ENCODE measurements at regions not wholly inside any gene's neighbourhood (a gene's known extent, or its start where the extent isn't known, plus 50 kb on each side); places are given as distances from the start of the nearest gene placed in this dataset.

DNA sequence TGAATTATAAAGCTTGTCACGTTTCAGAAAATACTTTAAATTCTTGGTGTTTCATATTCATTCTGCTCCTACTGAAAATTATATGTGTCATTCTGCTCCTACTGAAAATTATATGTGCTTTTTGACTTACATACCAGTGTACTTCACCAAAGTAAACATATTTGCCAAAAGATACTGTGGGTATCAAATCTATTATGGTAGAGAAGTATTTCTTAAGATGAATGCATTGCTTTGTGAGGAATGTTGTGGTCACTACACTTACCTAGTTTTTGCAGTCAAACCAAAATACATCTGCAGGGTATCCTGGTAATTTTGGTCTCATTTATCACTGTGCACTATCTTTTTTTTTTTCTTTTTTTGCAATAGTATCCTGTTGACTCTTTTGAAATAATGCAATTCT lies 287.7 kb upstream of the MAD2L1 start:
- WGBS, 2 donors = 34 to 48% methylated on average over 1 of the region's 1 CpG
- Histone ChIP-seq H3K9me3 (no peaks in the 10 kb centered on the region), H3K4me1 (no peaks in the 10 kb centered on the region), H3K4me3 (no peak overlapping the region), H3K27me3 (no peaks in the 10 kb centered on the region), H3K36me3 (no peaks in the 10 kb centered on the region), H3K27ac (no peak overlapping the region)
- no peak for DNase-seq (ENCODE audit: low spot score in 2 of 2)
- no peak for TF ChIP-seq EP300 (IDR thresholded peaks at IDR 0.05)
- TF ChIP-seq, protein P1, sequence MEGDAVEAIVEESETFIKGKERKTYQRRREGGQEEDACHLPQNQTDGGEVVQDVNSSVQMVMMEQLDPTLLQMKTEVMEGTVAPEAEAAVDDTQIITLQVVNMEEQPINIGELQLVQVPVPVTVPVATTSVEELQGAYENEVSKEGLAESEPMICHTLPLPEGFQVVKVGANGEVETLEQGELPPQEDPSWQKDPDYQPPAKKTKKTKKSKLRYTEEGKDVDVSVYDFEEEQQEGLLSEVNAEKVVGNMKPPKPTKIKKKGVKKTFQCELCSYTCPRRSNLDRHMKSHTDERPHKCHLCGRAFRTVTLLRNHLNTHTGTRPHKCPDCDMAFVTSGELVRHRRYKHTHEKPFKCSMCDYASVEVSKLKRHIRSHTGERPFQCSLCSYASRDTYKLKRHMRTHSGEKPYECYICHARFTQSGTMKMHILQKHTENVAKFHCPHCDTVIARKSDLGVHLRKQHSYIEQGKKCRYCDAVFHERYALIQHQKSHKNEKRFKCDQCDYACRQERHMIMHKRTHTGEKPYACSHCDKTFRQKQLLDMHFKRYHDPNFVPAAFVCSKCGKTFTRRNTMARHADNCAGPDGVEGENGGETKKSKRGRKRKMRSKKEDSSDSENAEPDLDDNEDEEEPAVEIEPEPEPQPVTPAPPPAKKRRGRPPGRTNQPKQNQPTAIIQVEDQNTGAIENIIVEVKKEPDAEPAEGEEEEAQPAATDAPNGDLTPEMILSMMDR (IDR thresholded peaks at IDR 0.05) = no peak
- TF ChIP-seq POLR2A (IDR thresholded peaks at IDR 0.05) = no peak

DNA sequence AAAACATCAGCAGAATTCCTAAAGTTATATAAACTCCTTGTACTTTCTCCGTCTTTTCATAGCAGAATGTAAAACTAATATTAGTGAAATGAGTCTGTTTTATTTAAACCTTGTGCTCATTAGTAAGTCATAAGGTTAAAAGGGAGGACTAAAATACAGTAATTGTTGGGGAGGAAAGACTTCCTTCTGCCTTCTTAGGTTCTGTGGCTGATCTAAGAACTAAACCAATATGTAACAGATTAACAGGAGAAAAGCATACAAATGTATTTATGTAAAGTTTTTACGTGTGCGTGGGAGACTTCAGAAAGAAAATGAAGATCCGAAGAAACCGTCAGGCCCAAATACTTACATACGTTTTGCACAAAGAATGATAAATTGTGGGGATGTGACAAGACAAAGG lies 286.6 kb upstream of the MAD2L1 start:
- DNase-seq (ENCODE audit: low spot score in 2 of 2) = no peak
- Histone ChIP-seq H3K4me1 (no peaks in the 10 kb centered on the region), H3K27me3 (no peaks in the 10 kb centered on the region), H3K36me3 (no peaks in the 10 kb centered on the region), H3K9me3 (no peaks in the 10 kb centered on the region), H3K27ac (no peak overlapping the region), H3K4me3 (no peak overlapping the region)
- 80 to 83% methylated on average over 6 of the region's 6 CpGs for WGBS, 2 donors
- TF ChIP-seq POLR2A (IDR thresholded peaks at IDR 0.05) = no peak
- no peak for TF ChIP-seq EP300 (IDR thresholded peaks at IDR 0.05)
- TF ChIP-seq, protein P1 (IDR thresholded peaks at IDR 0.05) = no peak

DNA sequence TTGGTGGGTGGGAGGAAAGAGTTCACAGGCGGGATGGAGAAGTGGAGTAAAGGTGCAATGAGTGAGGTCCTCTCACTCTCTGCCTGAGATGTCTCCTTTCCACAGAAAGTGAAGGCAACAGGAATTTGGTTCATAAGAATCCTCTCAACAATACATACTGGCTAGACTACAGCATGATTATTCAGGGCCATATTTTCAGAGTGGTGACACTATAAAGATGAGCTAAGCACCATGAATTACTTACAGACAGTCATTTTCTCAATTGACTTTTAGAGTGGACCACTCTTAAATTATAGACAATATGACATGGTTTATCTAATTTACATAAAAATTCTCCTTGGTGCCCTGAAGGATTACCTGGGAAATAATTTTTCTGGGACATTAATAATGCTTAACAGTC lies 286.1 kb upstream of the MAD2L1 start:
- no peaks in the 10 kb centered on the region for H3K36me3 ChIP-seq
- TF ChIP-seq, protein P1 (IDR thresholded peaks at IDR 0.05) = no peak
- no peak for TF ChIP-seq EP300 (IDR thresholded peaks at IDR 0.05)
- TF ChIP-seq POLR2A (IDR thresholded peaks at IDR 0.05) = no peak
- no peak overlapping the region for H3K27ac ChIP-seq
- WGBS, 2 donors = 96 to 97% methylated on average over 1 of the region's 1 CpG
- no peak overlapping the region for H3K4me3 ChIP-seq
- DNase-seq (ENCODE audit: low spot score in 2 of 2) = no peak
- no peaks in the 10 kb centered on the region for H3K9me3 ChIP-seq
- H3K4me1 ChIP-seq = no peaks in the 10 kb centered on the region
- H3K27me3 ChIP-seq = no peaks in the 10 kb centered on the region

DNA sequence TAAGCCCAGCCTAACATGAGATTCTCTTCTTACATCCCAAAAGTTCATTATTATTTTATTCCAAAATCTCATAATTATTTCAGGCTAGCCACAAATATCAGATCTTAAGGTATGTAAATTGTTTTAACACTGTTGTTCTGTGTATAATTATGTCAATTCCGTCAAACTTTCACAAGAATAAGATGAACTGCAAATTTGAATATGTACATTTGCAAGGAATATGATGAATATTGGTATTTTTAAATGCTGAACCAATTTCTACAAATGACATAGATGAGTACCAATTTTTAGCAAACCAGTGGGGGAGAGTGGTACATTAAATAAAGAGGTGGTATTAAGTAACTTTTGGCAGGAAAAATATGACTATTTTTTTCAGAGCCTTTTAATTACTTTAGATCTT lies 282.3 kb upstream of the MAD2L1 start:
- no peaks in the 10 kb centered on the region for H3K27me3 ChIP-seq
- H3K9me3 ChIP-seq = no peaks in the 10 kb centered on the region
- WGBS, 2 donors = 91 to 92% methylated on average over 1 of the region's 1 CpG
- DNase-seq (ENCODE audit: low spot score in 2 of 2) = no peak
- no peaks in the 10 kb centered on the region for H3K36me3 ChIP-seq
- H3K4me1 ChIP-seq = no peaks in the 10 kb centered on the region
- H3K27ac ChIP-seq = no peak overlapping the region
- H3K4me3 ChIP-seq = no peak overlapping the region
- TF ChIP-seq POLR2A (IDR thresholded peaks at IDR 0.05) (no peak), EP300 (IDR thresholded peaks at IDR 0.05) (no peak)
- TF ChIP-seq, protein P1 (IDR thresholded peaks at IDR 0.05) = no peak

DNA sequence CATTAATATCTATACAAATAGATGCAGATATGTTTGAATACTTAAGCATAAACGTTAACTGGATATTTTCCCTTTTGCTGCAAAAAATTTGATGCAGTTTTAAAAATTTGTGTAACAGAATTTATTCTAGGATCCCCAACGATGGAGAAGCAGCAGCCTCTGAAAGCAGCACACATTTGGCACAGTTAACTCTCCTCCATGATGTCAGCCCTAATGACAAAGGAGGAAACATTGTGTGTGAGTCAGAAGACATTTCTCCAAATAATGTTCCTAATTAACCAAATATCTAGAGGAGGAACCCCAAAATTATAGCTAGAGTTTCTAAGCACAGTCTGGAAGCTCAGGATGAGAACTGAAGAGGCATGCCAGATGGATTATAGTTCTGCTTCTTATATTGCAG lies 281.9 kb upstream of the MAD2L1 start:
- Histone ChIP-seq H3K4me3 (no peak overlapping the region), H3K27me3 (no peaks in the 10 kb centered on the region), H3K4me1 (no peaks in the 10 kb centered on the region), H3K27ac (no peak overlapping the region), H3K36me3 (no peaks in the 10 kb centered on the region), H3K9me3 (no peaks in the 10 kb centered on the region)
- no peak for TF ChIP-seq POLR2A (IDR thresholded peaks at IDR 0.05)
- TF ChIP-seq, protein P1 (IDR thresholded peaks at IDR 0.05) = no peak
- TF ChIP-seq EP300 (IDR thresholded peaks at IDR 0.05) = no peak
- WGBS, 2 donors = 7 to 29% methylated on average over 2 of the region's 2 CpGs
- DNase-seq (ENCODE audit: low spot score in 2 of 2) = no peak
